GM23248 (cell line): ENCODE measurements at regions not wholly inside any gene's neighbourhood (a gene's known extent, or its start where the extent isn't known, plus 50 kb on each side); places are given as distances from the start of the nearest gene placed in this dataset.

Experiments
- EZH2 ChIP-seq: fragments of 200-600 bp; sonication (generic); IDR thresholded peaks from 2 replicates; pipeline ENCODE4 v1.6.1; 2018; ENCODE audit warnings: antibody characterized with exemption, mild to moderate bottlenecking; ENCODE audit not compliant: insufficient read depth, poor library complexity, severe bottlenecking
- EZH2phosphoT487 ChIP-seq: fragments of 200-600 bp; sonication (generic); IDR thresholded peaks from 2 replicates; pipeline ENCODE4 v1.6.1; 2018; ENCODE audit warnings: antibody characterized with exemption, moderate library complexity, mild to moderate bottlenecking, low read depth; ENCODE audit not compliant: insufficient read depth

DNA sequence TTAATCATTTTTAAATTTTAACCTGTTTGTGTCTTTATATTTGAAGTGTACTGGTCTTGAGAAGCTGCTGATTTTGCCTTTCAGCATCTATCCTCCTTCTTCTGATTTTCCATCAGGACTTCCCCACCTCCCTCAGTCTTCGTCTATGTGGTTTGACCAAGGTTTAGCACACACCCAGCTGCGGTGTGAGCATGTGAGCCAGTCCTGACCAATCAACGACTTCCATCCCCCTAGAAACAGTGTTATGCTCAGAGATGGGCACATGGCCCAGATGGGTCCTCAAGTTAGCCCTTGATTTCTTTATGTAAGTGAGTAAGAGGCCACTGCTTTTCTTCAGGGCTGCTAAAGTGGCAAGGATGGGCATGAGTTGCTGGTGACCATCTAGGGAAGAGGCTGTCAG lies 190.8 kb downstream of the MATN1 start:
- TF ChIP-seq EZH2 = no peak
- TF ChIP-seq EZH2phosphoT487 = no peak
